OCI-LY7 (cell line): ENCODE measurements at regions not wholly inside any gene's neighbourhood (a gene's known extent, or its start where the extent isn't known, plus 50 kb on each side); places are given as distances from the start of the nearest gene placed in this dataset.
A peak's percentile ranks its signal among the peaks of the same experiment; 100 is the strongest.

ENCODE experiments used
- BruUV-seq: library from RNA; stranded (reverse); fragments of 400-500 nt; replicated peaks from 2 replicates; lab custom pipeline; 2021; lab: Mats Ljungman, UMichigan
- CTCF ChIA-PET: fragments of 300-600 bp; sonication (Branson Sonifier 250); formaldehyde crosslinking; loops from one replicate; lab custom pipeline; 2022; ENCODE audit warnings: antibody characterized with exemption; ENCODE audit not compliant: unreplicated experiment; lab: Charles Lee
- POLR2A ChIA-PET: fragments of 300-600 bp; sonication (Branson Sonifier 250); formaldehyde crosslinking; loops from one replicate; lab custom pipeline; 2022; ENCODE audit warnings: antibody characterized with exemption; lab: Charles Lee
- DNase-seq: peaks from one replicate; pipeline ENCODE4 v3.0.0-alpha.2; 2015; ENCODE audit warnings: low spot score
- H2AFZ ChIP-seq: fragments of 200-600 bp; sonication (generic), shearing (Covaris generic); 2 replicates; pipeline ENCODE4 v1.6.1; 2014; ENCODE audit warnings: mild to moderate bottlenecking, antibody characterized with exemption, low read length, moderate library complexity
- H3K27ac ChIP-seq: fragments of 200-600 bp; sonication (generic); 2 replicates; pipeline ENCODE4 v1.5.1; 2014; ENCODE audit warnings: mixed run types, low read depth, mild to moderate bottlenecking, moderate library complexity, low read length, inconsistent platforms; ENCODE audit not compliant: poor library complexity, severe bottlenecking
- H3K36me3 ChIP-seq: fragments of 200-600 bp; sonication (generic); 2 replicates; pipeline ENCODE4 v1.6.1; 2014; ENCODE audit warnings: mild to moderate bottlenecking, antibody characterized with exemption, low read length, moderate library complexity, mixed read lengths; ENCODE audit not compliant: insufficient read depth
- H3K4me1 ChIP-seq: fragments of 200-600 bp; sonication (generic); 2 replicates; pipeline ENCODE4 v1.5.1; 2014; ENCODE audit warnings: mild to moderate bottlenecking, low read length; ENCODE audit not compliant: insufficient read depth, poor library complexity, severe bottlenecking
- H3K4me2 ChIP-seq: fragments of 200-600 bp; sonication (generic); 2 replicates; pipeline ENCODE4 v1.6.1; 2014; ENCODE audit warnings: mild to moderate bottlenecking, low read length
- H3K4me3 ChIP-seq: fragments of 200-600 bp; sonication (generic); 2 replicates; pipeline ENCODE4 v1.5.1; 2014; ENCODE audit warnings: mild to moderate bottlenecking, low read depth, low read length; ENCODE audit not compliant: poor library complexity, severe bottlenecking
- H3K79me2 ChIP-seq: fragments of 200-600 bp; sonication (generic); 2 replicates; pipeline ENCODE4 v1.6.1; 2016; ENCODE audit warnings: low read depth, mild to moderate bottlenecking, low read length, moderate library complexity, mixed read lengths; ENCODE audit not compliant: insufficient read depth
- H3K9me2 ChIP-seq: fragments of 200-600 bp; sonication (generic); 2 replicates; pipeline ENCODE4 v1.6.1; 2016; ENCODE audit warnings: mild to moderate bottlenecking, low read length, mixed read lengths; ENCODE audit not compliant: insufficient read depth
- H3K9me3 ChIP-seq: fragments of 200-600 bp; sonication (generic); 2 replicates; pipeline ENCODE4 v1.6.1; 2014; ENCODE audit warnings: mild to moderate bottlenecking, mixed run types, low read length, mixed read lengths
- H4K20me1 ChIP-seq: fragments of 200-600 bp; sonication (generic); 2 replicates; pipeline ENCODE4 v1.6.1; 2014; ENCODE audit warnings: mild to moderate bottlenecking, antibody characterized with exemption, low read length, moderate library complexity, mixed read lengths; ENCODE audit not compliant: insufficient read depth
- EZH2phosphoT487 ChIP-seq: fragments of 200-600 bp; sonication (generic); IDR thresholded peaks from 2 replicates; pipeline ENCODE4 v1.6.1; 2018; ENCODE audit warnings: low read depth, borderline replicate concordance, mild to moderate bottlenecking, mixed run types, antibody characterized with exemption, low read length, moderate library complexity, mixed read lengths
- intact Hi-C: fragments of 100-400 bp; cut with micrococcal nuclease; formaldehyde crosslinking; loops from one replicate; pipeline ENCODE4 v1.10.0; 2022; ENCODE audit not compliant: unreplicated experiment
- TF ChIP-seq, protein P1 (sequence below): fragments of 200-600 bp; sonication (generic); conservative IDR thresholded peaks from 2 replicates; pipeline ENCODE4 v1.5.1; 2014; ENCODE audit warnings: mild to moderate bottlenecking, antibody characterized with exemption, low read length, moderate library complexity, mixed read lengths

DNA sequence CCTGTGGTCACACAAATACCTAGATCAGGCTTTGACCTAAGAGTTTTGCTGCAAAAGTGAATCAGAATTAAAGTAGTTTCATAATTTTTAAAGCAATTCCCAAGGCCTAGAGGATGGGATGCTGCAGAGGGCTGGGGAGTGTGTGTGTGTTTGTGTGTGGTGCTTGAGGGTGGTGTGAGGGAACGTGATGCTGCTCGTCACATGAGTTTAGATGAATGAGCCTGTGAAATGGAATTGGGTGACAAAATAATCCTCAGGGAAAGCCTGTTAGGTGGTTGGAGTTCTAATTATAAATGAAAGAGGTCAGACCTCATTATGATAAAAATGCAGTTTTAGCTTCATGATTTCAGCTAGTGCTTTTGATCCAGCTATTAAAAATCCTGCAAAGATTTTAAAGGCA is 87.5 kb upstream of the TMEM170B start:
- Histone ChIP-seq H3K79me2 (no peaks in the 10 kb centered on the region), H3K4me2 (no peak overlapping the region), H3K4me1 (peaks cover 4% of the 10 kb centered on the region), H4K20me1 (no peaks in the 10 kb centered on the region), H3K36me3 (no peaks in the 10 kb centered on the region), H3K4me3 (no peak overlapping the region), H3K9me3 (no peaks in the 10 kb centered on the region), H3K9me2 (no peaks in the 10 kb centered on the region), H2AFZ (peak overlapping the region; percentile 52; the same call in 1 of the 2 replicates), H3K27ac (no peak overlapping the region)
- BruUV-seq = no TSS peak
- intact Hi-C loops = no loop called here
- ChIA-PET POLR2A (interaction anchor here (0.6 to 1.8 kb wide), 2 partner anchors 11 to 35 kb away, joined by 5 to 7 read pairs; no protein-coding TSS in a partner anchor), CTCF (no interaction called here)
- TF ChIP-seq, protein P1, sequence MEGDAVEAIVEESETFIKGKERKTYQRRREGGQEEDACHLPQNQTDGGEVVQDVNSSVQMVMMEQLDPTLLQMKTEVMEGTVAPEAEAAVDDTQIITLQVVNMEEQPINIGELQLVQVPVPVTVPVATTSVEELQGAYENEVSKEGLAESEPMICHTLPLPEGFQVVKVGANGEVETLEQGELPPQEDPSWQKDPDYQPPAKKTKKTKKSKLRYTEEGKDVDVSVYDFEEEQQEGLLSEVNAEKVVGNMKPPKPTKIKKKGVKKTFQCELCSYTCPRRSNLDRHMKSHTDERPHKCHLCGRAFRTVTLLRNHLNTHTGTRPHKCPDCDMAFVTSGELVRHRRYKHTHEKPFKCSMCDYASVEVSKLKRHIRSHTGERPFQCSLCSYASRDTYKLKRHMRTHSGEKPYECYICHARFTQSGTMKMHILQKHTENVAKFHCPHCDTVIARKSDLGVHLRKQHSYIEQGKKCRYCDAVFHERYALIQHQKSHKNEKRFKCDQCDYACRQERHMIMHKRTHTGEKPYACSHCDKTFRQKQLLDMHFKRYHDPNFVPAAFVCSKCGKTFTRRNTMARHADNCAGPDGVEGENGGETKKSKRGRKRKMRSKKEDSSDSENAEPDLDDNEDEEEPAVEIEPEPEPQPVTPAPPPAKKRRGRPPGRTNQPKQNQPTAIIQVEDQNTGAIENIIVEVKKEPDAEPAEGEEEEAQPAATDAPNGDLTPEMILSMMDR = no peak
- TF ChIP-seq EZH2phosphoT487 = no peak
- no peak for DNase-seq

DNA sequence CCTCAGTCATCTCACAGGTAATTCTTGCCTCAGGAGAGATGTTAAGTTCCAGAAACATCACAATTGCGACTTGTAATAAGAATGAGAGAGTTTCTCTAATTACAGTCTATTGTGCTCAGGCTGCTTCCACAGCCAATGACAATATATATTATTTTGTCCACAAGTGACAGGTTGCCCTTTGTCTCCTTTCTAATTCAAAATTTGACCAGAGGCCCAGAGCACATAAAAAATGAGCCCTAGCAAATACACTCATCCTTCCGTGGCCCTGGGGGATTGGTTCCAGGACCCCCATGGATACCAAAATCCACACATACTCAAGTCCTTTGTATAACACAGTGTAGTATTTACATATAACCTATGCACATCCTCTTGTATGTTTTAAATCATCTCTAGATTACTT is 88.1 kb upstream of the TMEM170B start:
- Histone ChIP-seq H3K36me3 (no peaks in the 10 kb centered on the region), H3K4me1 (peaks cover 9% of the 10 kb centered on the region), H3K79me2 (no peaks in the 10 kb centered on the region), H3K27ac (no peak overlapping the region), H3K9me2 (no peaks in the 10 kb centered on the region), H3K9me3 (no peaks in the 10 kb centered on the region), H4K20me1 (no peaks in the 10 kb centered on the region), H2AFZ (no peak overlapping the region), H3K4me2 (no peak overlapping the region), H3K4me3 (no peak overlapping the region)
- no peak for TF ChIP-seq EZH2phosphoT487
- TF ChIP-seq, protein P1 = no peak
- intact Hi-C loops = no loop called here
- no peak for DNase-seq
- CTCF ChIA-PET = no interaction called here
- POLR2A ChIA-PET = interaction anchor here (0.6 kb wide), 1 partner anchor 908 kb away, joined by 3 read pairs; no protein-coding TSS in a partner anchor
- BruUV-seq = no TSS peak

DNA sequence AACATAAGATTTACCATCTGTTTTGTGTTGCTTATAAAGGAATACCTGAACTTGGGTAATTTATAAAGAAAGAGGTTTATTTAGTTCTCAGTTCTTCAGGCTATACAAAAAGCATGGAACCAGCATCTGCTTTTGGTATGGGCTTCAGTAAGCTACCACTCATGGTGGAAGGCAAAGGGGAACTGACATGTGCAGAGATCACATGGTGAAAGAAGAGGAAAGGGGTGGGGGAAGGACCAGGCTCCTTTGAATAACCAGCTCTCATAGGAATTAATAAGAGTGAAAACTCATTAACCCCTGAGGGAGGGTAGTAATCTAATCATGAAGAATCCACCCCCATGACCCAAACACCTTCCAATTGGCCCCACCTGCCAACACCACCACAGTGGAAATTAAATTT is 89.5 kb upstream of the TMEM170B start:
- H3K9me2 ChIP-seq = no peaks in the 10 kb centered on the region
- peaks cover 9% of the 10 kb centered on the region for H3K4me1 ChIP-seq
- H4K20me1 ChIP-seq = no peaks in the 10 kb centered on the region
- ChIA-PET POLR2A (interaction anchor here (0.9 to 1.7 kb wide), 3 partner anchors 11 to 66 kb away, joined by 3 to 9 read pairs (median 3); no protein-coding TSS in a partner anchor), CTCF (interaction anchor here (0.6 kb wide), 1 partner anchor 11 kb away, joined by 3 read pairs; no protein-coding TSS in a partner anchor)
- H2AFZ ChIP-seq = no peak overlapping the region
- no peaks in the 10 kb centered on the region for H3K36me3 ChIP-seq
- no peak overlapping the region for H3K4me3 ChIP-seq
- no peak overlapping the region for H3K4me2 ChIP-seq
- no peak for DNase-seq
- no peaks in the 10 kb centered on the region for H3K9me3 ChIP-seq
- H3K27ac ChIP-seq = no peak overlapping the region
- no TSS peak for BruUV-seq
- intact Hi-C loops = no loop called here
- H3K79me2 ChIP-seq = no peaks in the 10 kb centered on the region
- TF ChIP-seq, protein P1 = no peak
- no peak for TF ChIP-seq EZH2phosphoT487
